HG02885 (cell line): ENCODE measurements at regions not wholly inside any gene's neighbourhood (a gene's known extent, or its start where the extent isn't known, plus 50 kb on each side); places are given as distances from the start of the nearest gene placed in this dataset.

Source experiments
- ATAC-seq: cut with Tn5 transposase; IDR thresholded peaks from one replicate; pipeline ENCODE4 v1.9.1; 2021; ENCODE audit warnings: mild to moderate bottlenecking; ENCODE audit not compliant: unreplicated experiment, poor library complexity

DNA sequence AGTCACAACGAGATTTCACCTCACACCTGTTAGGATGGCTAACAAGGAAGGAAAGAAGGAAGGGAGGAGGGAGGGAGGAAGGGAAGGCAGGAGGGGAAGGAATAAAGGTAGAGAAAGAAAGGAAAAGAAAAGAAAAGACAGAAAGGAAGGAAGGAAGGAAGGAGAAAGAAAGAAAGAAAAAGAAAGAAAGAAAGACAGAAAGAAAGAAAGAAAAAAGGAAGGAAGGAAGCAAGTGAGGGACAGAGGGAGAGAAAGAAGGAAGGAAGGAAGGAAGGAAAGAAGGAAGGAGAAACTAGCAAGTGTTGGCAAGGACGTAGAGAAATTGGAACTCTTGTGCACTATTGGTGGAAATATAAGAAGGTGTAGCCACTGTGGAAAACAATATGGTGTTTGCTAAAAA, 52.2 kb downstream of the CCDC185 start:
- ATAC-seq: no peak

DNA sequence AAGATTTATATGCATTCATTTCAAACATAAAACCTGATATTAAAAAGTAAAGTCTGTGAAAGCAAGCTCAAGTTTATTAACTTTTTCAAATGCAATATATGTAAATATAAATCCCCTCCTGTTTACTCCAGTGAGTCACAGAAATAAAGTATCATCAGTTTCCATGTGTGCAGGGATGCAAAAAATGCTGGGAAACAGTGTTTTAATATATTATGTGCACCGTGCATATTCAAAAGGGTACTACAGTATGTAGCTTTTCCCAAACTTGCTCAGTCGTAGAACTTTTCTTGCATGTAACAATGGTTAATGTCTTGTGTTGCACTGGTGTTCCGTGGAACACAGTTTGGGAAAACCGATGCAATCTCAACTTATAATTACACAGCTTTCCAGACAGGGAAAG, 60.7 kb downstream of the CCDC185 start:
- ATAC-seq: no peak

DNA sequence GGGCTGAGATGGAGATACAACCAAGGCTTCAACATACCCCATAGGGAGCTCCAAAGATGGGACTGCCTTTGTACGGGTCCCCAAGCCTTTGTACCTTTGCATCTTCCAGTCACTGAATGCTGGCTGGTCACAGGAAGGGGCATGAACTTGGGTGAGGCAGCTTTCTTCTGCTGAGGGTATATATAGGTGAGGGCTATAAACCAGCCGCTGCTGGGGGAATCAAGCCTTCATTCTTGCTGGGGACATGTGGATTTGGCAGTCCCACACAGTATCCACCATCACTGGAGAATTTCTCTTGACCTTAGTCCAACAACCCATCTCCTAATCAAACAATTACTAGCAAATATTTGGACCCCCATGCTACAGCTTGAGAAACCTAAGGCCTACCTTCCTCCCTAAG, 61.7 kb downstream of the CCDC185 start:
- no peak for ATAC-seq

DNA sequence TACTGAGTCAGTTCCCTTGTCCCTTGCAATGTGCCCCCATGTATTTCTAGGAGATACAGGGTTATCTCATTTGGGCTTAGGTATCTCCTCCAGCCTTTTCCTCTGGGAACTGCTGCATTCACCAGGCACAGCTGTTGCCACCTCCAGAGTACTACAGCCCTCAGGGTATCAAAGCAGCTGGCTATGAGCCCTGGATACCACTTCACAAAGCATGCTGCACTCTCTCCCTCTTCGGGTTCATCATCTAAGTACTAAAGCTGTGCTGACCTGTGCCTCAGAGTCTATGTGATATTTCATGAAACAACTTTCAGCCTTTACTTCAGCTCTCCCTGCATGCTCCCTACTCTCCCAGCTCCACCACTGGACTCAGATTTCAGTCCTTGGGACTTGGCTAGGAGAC, 62.3 kb downstream of the CCDC185 start:
- no peak for ATAC-seq

DNA sequence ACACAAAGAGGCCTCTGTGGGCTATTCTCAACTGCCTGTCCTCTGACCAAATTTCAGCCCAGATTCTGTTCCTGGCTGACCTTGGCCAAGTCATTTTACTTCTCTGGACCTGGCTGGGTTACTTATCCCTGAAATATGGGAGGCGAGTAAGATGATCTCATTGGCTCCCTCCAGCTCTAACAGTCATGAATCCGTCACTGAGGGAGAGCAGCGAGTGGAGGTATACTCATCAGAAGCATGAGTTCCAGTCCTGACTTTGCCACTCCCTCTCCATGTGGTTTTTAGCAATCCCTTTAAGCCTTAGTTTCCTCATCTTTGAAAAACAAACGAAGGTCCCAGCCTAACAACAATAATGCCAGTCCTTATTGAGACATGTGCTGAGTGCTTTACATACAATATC, 63.5 kb downstream of the CCDC185 start:
- no peak for ATAC-seq

DNA sequence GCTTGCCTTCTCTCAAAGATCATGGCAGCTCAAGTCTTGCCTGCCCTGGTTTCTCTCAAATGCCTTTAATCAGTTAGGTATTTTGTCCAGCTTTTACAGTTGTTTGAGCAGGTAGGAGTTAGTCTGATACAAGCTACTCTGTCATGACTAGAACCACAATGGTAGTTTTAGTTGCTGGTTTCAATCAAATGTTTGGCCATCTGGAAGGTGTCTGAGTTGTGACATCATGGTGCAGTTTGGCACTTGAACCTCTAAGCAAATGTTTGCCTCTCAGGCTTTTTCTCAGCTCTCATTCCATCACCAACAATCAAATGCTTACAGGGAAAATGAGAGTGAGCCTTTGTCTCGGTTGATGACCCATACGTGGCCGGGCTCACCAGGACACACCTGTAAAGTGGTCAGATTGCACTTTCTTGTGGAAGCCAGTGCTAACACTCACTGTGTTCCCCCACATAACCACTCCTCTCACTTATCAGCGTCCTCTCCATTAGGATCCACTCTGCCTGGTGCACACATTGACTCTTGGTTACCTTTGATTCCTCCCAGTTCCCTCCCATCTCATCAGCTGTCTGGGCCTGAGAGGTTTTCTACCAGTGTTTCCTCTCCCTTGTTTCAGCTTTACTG, 67.5 kb downstream of the CCDC185 start:
- no peak for ATAC-seq

DNA sequence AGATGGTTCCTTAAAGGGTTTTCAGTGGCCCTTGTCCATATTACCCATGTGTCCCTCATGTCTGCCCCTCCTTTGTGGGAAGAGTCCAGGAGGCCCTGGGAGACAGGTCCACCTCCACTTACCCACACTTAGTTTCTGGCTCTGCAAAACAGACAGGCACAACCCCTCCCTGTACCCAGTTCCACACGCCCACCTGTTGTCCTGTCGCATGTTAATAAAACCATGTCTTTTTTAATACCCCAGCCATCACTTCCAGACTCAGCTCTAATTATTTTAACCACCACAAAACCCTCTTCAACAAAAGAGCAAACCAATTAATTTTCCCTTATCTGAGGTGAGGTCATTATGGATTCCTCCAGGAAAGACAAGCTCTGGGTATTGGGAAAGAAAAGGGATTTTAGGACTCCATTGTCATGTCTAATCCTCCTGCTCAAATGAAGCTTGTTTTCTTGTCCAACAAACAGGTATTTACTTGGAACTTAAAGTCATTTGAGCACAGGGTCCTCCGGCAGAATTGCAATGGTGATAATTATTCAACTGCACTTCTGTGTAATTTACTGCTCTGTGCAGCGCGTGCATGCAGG, 68.9 kb downstream of the CCDC185 start:
- no peak for ATAC-seq

DNA sequence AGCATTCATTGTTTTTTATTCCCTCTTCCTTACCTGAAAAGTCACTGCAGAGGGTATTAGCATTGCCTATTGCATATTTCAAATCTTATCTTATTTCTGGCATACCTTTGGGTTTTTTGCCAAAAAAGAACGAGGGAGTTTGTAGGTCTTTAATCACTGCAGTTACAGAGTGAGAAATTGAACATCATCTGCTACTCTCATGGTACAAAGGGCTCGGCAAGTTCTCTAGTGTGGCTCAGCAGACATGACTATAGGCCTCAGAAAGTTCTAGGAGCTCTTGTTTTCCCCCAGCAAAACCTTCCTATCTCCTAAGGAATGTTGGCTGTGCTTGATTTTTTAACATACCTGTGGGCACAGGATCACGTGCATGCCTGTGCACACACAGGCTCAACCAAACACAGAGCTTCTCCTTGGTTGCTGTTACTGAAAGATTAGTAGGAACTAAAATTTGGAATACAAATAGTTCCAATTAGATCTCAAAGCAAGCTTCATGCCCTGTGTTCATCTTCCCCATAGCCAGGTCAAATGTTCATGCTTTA, 69.7 kb downstream of the CCDC185 start:
- no peak for ATAC-seq

DNA sequence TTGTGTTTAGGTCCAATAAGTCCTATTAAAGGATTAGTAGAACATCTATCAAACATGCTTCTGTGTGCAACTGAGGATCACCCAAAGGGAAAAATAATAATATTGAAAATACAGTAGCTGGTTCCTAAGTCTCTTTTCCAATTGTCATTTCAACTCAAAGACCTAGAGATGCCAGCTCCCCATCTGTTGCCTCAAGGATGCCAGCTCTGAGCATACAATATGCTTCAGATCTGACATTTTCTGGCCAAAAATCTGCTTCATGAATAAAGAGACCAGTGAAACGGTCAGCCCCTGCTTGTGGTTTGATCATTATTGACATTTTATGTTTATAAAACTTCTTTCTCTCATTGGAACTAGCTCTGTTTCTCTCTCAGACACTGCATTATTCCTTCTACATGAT, 72.9 kb downstream of the CCDC185 start:
- no peak for ATAC-seq

DNA sequence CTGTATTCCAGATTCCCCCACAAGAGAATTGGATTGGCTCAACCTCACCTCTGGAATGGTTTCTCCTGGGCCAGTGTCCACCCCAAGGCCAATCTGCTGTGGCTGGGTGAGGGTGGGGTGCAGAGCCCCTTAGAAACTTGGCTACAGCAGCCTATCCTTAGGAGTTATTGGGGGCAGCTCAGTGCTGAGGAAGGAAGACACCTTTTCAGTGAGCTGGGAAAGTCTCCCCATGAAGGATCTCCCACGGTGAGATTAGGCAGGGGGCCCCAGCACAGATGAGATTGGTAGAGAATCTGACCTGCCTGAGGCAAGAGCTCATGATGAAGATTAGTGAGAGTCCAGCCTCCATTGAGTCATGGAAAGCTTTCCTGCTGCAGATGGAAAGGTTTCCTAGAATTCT, 78.4 kb downstream of the CCDC185 start:
- no peak for ATAC-seq

DNA sequence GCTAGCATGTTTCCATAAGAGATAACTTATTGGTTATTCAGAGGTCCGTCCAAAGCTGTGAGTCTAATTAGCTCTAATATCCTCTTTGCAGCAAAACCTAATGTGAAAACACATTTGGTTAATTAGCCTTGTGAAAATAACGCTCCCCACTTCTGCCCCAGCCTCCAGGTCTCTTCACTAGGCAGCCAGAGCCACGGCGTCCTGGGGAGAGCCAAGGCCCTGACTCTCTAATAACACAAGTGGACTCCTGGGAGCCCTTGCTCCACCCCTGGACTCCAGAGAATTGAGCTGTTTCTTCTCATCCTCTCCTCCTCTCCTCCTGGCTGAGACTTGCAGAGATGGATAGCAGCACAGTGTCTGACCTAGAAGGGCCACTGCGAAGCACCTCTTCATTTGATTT, 78.8 kb downstream of the CCDC185 start:
- ATAC-seq: no peak

DNA sequence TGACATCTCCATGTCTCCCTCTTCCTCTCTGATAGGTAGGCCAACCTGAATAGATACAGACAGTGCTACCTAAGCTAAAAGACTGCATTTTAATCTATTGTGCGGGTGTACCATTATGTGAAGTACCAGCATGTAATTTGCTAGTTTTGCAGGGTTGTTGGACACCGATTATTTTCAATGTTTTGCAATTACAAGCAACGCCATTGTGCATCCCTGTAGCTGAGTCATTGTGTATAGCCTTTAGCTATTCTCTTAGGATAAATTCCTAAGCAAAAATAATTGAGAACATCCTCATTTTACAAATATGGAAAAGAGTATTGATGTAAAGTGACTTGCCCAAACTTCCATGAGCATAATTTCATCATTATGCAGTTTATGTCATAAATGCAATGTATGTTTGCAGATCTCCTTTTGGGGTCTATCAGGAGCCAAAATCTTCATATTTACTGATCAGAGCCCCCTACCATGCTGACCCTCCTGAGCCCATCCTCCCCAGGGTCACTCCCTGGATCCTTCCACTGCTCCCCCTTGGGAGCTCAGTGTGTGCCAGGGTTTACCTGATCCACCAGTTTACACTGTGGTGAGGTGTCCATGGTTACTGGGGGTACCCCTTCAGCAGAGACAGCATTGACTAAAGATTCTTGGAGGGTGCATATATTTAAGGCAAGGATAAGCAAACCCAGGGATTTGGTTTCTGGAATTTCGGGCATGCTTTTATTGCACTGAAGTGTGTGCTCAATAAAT, 80.6 kb downstream of the CCDC185 start:
- ATAC-seq: no peak

DNA sequence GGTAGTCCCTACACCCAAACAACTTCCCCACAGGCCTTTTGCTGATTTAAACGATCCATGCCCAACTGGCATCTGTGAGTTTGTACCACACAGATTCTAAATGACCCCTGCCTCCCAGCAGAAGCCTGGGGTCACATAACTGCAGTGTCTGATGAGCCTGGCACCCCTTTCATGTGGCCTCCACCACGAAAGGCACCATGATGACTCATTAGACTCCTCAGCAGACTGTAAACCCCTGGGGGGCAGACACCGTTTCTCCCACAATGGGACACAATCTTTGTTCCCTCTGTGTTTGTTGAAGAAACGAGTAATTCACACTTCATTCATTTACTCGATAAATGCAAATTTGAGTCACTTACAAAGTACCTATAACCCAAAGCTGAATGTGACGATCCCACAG, 81.6 kb downstream of the CCDC185 start:
- no peak for ATAC-seq

DNA sequence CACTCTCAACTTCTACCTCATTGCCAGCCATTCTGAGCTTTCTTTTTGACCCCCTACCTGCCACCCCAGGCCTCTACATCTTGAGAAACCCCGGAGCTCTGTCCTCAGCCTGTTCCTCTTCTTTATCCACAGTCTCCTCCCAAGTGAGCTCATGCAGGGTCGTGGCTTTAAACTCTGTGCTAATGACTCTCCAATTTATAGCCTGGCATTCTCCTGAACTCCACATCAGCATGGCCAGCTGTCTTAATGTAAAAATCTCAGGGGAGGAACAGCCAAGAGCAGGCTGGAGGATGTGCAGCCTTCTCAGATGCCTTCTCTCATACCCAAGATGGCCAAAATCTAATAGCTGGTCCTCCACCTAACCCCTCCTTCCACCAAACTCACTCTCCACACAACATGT, 84.2 kb downstream of the CCDC185 start:
- no peak for ATAC-seq

DNA sequence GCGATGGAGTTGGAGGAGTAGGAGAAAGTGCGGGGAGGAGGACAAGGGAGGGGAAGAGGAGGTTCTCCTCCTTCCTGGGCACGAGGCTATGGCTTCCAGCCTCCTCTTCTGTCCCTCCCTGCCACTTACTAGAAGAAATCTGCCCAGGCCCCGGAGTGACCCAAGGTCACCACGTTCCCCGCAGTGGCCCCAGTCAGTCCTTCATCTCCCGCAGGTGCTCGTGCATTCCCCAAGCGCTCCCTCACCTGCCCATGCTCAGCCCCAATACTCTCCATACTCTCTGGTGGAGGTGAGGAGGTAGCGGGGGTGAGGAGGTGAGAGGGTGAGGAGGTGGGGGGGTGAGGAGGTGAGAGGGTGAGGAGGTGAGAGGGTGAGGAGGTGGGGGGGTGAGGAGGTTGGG, 85.4 kb downstream of the CCDC185 start:
- ATAC-seq: no peak

DNA sequence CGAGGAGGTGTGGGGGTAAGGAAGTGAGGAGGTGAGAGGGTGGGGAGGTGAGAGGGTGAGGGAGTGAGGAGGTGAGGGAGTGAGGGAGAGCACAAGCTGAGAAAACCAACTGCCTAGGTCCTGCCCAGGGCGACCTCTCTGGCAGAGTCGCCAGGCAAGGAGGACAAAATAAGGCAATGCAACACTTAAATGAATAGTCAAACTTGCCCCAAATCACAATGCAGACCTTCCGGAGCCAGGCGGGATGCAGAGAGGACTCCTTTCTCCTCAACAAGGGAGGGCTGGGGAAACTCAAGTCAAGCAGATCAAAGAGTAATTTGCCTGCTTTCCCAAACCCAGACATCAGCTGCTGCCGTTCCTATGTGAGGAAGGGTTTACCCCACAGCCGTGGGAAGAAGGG, 86.0 kb downstream of the CCDC185 start:
- ATAC-seq: no peak

DNA sequence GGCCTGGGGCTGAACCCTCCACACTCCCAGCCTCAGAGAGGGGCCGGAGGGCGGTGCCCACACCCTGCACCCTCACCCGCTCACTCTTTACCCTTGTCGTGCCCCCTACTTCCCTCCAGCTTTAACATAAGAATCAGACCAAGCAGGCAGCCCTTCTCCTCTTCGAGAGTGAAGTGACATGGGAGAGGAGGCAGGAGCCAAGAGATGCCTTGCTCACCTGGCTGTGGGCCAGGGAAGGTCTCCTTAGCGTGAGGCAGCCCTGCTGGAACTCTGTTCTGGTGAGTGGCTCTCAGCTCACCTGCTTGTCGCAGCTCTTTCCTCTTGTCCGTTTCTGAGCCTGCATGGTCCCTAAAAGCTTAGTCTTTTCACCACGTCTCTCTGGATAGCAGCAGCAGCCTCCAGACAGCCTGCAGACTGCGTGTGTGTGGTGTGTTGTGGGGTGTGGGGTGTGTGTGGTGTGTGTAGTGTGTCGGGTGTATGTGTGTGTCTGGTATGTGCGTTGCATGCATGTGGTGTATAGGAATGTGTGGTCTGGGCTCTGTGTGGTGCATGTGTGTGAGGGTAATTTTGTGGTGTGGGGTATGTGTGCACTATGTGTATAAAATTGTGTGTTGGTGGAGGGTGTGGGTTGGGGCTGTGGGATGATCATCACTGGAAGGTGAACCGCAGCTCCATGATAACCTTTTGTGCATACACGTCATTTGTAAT, 86.7 kb downstream of the CCDC185 start:
- no peak for ATAC-seq

DNA sequence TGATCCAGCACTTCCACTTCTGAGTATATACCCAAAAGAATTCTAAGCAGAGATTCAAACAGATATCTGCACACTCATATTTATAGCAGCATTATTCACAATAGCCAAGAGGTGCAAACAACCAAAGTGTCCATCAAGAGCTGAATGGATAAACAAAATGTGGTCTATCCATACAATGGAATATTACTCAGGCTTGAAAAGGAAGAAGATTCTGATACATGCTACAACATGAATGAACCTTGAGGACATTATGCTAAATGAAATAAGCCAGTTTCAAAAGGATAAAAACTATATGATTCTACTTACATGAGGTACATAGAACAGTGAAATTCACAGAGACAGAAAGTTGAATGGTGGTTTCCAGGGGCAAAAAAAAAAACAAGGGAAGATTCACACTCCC, 88.9 kb downstream of the CCDC185 start:
- ATAC-seq: no peak

DNA sequence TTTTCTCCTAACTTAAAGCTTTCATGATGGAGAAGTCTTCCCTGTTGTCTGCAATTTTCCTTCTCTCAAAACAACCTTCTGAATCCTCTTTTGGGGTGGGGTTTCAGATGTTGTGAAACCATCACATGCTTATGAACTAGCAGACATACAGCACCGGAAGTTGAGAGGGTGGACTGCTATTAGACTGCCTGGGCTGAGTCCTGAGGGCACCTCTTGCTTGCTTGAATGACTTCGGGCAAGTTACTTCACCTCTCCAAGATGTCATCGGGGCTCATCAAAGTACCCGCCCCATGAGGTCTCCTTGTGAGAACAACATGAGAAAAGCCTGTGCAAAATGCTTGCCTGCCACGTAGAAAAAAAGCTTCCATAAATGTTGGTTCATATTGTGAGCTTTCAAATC, 89.6 kb downstream of the CCDC185 start:
- ATAC-seq: peak; percentile 79

DNA sequence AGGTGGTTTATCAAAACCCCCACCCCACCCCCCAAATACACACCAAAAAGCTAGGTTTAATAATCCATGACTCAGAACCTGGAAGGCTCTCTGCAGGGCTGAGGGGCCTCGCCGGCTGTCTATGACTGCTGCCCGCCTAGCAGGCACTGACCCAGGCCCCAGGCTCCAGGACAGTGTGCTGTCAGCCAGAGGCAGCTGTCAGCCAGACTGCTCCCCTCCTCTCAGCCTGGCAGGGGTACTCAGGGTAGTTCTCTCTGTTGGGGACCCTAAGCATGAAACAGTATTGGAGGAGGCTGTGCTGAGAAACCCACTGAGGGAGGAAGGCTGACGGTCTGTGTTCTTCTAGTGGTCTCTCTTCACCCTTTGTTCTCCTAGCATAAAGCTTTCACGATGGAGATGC, 90.3 kb downstream of the CCDC185 start:
- ATAC-seq: no peak

DNA sequence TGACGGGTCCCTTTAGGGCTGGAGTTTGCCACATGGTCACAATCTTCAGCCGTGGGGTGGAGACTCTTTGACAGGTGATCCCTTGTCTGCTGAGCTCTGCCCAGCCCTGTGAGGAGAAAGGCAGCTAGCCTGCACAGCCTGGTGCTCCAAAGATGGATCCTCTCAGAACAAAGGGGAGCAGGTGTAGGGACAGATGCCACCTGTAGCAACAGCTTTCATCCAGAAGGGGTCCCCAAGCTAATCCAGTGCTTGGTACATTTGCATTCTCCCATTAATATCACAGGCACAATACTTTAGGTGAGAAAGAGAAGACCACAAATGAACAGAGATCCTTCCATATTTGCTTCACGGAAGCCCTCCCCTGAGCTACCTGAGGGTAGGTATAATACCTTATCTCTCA, 93.2 kb downstream of the CCDC185 start:
- no peak for ATAC-seq
